Epithelial cell of prostate (primary cell): ENCODE measurements at regions not wholly inside any gene's neighbourhood (a gene's known extent, or its start where the extent isn't known, plus 50 kb on each side); places are given as distances from the start of the nearest gene placed in this dataset.

Experiments used
- DNase-seq: peaks from one replicate; pipeline ENCODE4 v3.0.0-alpha.2; 2011; ENCODE audit warnings: low read depth, low spot score
- H3K27ac ChIP-seq: fragments of 450-650 bp; 2 replicates; pipeline ENCODE4 v1.5.1; 2017; ENCODE audit warnings: mild to moderate bottlenecking

DNA sequence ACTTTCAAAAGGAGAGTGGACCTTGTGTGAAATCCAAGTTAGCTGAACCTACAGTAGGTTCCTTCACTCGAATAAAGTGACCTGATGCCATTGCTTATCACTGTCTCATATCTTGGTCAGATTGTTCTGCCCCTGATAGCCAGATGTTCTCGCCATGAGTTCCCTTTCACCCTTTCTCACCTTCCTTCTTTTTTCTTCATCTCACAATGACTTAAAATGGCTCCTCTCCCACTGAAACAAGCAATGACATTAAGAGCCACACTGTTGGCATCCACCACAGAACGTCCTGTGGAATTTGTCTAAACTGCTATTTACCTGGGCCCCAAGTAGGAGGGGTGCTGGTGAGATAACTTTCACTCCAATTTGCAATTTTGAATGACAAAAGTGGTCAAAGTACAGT, 227.6 kb upstream of the PPP1R2C start:
- H3K27ac ChIP-seq = no peak overlapping the region
- DNase-seq = no peak

DNA sequence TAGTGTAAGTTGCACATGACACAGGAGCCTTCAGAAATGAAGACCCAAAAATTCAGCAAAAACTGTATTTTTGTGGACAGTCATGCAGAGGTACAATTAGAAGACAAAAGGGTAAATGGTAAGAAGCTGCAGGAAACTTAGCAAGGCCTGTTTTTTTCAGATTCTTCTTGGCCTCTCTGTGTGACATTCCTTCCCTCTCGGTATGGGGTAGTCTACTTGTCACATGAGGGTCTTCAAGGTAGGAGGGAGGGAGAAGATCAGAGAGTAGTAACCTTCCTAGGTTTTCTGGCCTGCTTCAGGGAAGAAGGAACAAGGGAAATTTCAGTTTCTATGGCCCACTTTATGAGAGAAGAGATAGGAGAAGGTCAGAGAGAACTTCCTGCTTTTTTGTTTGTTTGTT, 230.4 kb upstream of the PPP1R2C start:
- H3K27ac ChIP-seq = no peak overlapping the region
- no peak for DNase-seq

DNA sequence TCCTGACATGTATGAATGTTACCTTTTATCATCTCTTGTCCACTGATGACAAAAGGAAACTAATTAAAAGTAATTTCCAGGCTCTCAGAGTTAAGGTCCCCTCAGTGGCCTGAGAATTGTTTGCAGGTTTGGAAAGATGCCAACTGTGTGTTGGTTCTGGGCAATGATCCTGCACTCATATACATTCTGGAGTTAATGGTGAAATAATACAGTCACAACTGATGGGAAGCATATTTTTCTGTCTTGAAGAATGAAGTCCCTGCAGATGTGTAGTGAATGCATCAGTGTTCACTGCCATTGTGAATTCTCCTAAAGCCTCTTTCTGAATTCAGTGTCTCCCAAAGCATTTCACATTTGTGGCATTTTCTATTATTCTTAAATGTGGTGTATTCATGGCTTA, 238.1 kb upstream of the PPP1R2C start:
- no peak overlapping the region for H3K27ac ChIP-seq
- DNase-seq = no peak

DNA sequence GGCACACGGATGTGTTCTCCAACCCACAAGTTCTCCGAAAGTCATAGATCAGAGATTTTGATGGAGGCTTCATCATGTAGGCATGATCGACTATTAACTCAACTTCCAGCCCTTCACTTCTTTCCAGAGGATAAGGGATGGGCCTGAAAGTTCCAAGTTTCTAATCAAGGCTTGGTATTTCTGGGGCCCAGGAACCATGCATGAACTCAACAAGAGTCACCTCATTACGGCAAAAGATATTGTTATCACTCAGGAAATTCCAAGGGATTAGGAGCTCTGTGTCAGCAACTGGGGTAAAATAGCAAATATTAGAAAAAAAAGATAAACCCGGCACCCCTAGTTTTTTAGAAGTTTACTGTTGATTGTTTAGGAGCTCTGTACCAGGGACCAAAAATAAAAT, 240.1 kb upstream of the PPP1R2C start:
- no peak overlapping the region for H3K27ac ChIP-seq
- no peak for DNase-seq

DNA sequence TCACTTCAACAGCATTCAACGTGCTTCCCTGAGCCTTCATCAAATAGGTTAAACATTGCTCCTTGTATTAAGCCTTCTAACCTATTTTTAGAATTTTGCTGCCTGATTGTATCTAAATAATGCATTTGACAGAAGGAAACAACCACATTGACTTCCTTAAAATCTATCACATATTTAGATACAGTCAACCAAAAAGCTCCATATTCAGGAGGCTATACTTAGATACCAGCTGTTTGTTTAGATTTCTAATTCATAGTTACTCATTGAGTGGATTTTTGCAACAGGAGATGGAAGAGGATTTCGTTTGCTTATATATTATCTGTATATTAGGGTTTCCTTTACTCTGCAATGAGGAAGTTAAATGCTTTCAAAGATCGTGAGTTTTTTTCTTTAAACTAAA, 241.1 kb upstream of the PPP1R2C start:
- DNase-seq = no peak
- H3K27ac ChIP-seq = no peak overlapping the region

DNA sequence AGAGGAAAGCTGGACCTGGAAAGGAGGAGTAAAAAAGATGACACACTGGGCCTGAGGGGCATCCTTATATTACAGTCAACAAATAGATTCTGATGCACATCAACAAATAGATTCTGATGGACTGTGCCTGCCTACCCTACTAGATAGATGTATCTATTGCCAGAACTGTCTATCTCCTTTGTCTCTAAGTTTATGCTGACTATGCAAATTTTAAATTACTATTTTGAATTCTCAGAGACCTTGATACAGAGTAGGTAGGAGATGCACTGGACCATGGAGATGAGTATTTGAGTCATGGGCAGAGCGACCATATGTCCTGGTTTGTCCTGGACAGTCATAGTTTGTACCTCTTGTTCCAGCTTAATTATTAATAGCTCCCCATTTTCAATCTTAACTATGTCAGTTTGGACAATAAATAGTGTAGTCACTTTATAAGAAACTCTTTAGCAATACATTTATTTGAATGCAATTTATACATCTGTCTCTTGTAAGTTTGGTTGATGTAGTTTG, 247.9 kb upstream of the PPP1R2C start:
- no peak for DNase-seq
- no peak overlapping the region for H3K27ac ChIP-seq

DNA sequence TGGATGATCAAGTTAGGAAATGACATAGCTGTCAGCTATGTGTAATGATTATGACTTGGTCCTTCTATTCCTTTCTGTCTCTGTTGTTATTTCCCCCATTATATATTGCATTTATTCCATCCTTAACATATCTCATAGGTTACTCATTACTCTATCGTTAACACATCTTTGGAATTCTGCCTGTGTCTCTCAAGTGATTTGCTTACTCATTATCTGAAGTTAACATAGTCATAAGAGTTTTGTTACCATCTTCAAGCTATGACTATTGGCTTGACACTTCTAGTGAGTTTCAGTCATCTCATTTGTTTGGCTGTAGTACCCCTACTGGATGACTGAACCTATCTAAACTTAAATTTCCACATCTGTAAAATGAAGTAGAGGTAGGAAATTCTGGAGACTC, 286.1 kb upstream of the PPP1R2C start:
- no peak overlapping the region for H3K27ac ChIP-seq
- no peak for DNase-seq

DNA sequence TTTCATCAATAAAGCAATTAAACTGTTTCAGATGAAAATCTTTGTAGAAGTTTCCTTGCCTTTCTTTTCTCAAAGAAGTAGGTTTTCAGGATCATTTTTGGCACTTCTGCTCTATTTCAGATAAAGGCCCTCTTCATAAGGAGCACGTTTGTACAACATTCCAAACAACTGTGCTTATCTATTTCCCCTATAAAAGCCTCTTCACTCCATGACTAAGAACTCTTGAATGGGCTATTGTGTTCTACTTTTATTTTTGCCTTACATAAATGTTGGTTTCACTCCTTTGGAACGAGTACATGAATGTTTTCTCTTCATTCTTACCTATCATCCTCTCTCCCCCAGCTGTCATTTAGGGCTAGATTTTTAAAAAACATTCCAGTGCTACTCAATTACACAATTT, 288.0 kb upstream of the PPP1R2C start:
- DNase-seq = no peak
- H3K27ac ChIP-seq = no peak overlapping the region

DNA sequence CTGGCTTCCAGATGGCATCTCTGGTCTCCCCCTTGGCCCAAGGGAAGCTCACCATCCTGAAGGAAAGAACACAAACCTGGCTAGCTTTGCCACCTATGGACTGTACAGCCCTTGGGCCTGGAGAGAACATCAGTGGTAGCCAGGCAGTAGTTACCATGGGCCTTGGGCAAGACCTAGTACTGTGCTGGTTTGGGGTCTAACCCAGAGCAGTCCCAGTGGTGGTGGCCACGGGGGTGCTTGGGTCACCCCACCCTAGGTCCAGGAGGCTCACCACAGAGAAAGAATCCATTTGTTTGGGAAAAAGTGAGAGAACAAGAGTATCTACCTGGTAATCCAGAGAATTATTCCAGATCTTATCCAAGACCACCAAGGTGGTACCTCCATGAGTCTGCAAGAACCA, 290.7 kb upstream of the PPP1R2C start:
- DNase-seq = no peak
- no peak overlapping the region for H3K27ac ChIP-seq

DNA sequence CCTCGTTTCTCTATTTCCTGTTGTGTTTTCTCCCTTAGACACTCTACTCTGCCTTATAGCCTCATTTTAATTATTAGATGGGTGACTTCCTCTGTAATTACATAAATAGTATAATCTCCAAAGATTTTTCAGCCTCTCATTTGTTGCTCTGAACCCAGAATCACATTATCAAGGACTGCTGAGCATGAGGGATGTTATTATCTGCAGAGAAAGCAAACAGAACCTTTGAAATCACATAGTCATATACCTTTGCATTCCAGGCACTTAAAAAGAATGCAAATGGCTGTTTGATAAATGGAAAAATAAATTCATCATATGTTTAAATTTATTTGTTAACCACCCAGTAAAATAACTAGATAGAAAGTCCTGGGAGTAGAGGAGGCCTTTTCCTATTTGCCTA, 305.1 kb upstream of the PPP1R2C start:
- no peak for DNase-seq
- no peak overlapping the region for H3K27ac ChIP-seq

DNA sequence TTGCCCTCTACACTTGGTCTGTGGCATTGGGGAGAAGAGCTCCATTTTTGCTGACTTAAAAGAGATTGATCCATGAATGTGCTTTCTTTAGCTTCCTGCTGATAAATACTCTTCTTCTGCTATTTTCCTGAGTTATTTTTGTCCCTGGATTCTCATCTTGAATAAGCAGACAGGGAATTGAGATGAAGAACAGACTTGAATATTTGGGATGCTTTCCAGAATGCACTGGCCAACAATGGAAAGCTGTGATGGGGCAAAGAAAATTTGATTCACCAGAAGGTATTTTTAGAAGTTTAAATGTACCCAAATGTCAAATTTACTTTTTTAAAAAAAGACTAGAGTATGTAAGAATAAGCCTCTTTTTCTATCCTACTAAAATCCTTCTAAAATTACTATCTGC, 309.9 kb upstream of the PPP1R2C start:
- DNase-seq = no peak
- no peak overlapping the region for H3K27ac ChIP-seq

DNA sequence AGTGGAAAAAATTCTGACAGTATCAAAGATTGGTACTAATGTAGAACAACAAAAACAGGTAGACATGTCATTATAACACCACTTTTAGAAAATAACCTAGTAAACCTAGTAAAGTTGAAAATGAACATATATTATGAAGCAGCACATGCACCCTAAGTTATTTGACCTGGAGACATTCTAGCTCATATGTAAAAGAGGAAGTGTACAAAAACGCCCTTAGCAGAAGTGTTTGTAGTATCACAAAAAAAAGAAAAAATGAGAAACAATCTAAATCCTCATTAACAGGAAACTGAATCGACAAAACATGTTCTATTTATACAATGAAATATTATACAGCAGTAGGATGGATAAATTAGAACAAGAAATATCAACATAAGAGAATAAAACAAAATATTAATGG, 318.9 kb upstream of the PPP1R2C start:
- no peak for DNase-seq
- H3K27ac ChIP-seq = no peak overlapping the region

DNA sequence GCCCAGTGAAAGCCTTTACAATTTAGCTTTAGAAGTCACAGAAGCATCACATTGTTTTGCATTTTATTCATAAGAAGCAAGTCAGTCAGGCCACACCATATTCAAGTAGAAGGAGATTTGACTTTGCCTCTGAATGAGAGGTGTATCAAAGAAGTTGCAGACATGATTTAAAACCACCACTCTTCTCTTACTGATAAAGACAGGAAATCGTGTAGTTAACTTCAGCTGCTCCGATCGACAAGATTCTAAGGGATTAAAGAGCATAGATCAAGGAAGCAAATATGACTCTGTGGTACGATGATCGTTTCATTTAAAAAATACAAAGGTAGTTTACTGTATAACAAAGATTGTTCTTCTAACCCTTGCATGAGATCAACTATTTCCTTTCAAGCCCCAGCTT, 328.0 kb upstream of the PPP1R2C start:
- DNase-seq = no peak

DNA sequence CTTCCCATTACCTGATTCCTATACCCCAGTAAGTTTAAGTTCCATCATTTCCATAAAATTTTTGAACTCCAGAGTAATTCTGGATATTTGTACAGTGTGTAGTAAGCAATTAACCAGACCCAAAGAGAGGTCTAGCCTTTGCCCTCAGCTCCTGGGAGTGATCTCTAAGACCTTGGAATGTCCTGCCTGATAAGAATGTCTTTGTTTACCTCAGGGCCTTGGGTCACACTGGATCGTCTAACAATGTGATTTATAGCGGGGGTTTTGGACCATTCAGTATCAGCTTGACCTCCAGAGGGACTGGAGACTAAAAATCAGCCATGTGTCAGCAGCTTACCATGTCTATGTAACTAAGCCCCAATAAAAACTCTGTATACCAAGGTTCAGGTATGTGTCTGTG, 330.9 kb upstream of the PPP1R2C start:
- H3K27ac ChIP-seq = no peak overlapping the region
- no peak for DNase-seq

More for the DNA sequence above, 328.0 kb upstream of the PPP1R2C start:
- no peak overlapping the region for H3K27ac ChIP-seq

DNA sequence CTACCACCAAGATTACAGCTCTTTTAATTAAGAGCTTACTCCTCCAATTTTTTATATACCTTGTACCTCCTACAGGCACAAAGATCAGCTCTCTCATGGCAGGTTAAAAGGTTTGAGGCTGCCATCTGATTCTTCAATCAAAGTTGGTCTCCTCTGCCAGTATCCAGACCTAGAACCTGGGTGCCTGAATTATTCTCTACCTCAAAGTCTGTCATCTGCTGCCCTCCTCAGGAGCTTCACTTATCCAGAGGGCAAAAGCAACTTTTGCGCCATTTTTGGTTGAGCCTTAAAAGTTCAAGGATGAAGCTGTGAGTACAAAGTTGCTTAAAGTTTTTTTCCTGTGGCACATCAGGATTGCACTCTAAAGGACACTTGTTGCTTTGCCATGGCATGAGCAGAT, 343.7 kb upstream of the PPP1R2C start:
- no peak overlapping the region for H3K27ac ChIP-seq
- no peak for DNase-seq

DNA sequence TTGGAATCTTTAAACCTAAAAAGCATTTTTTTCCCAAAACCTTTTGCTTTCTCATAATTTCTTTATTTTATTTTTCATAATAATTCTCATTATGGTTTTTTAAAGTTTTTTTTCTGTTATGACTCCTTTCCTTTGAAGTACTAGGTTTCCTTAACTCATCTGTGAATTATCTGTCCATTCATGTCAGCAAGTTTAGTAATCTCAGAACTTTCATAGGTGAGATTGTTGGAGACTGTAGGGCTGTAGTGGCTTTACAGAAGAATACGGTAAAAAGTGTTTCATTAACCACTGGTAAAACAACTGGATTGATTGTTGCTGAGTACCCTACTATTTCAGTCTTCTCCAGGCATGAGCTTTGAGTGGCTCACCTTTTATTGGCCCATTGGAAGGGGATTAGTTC, 361.7 kb upstream of the PPP1R2C start:
- no peak for DNase-seq
- no peak overlapping the region for H3K27ac ChIP-seq

DNA sequence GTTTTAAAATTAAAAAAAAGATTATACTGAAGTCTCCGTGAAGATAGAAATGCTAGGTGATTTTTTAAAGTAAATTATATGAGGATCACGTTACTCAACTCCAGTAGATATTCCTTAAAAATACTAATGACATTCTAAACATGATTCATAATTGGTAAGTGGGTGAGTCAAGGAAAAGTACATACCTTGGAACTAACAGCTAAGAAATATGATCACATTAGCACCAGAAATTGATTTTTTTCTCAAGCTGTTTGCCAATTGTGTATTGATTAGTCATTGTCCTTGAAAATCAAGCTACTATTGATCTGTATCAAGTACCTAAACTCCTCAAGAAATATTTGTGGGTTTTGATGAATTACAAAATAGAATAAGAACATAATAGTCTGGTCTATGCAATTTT, 362.6 kb upstream of the PPP1R2C start:
- H3K27ac ChIP-seq = no peak overlapping the region
- DNase-seq = no peak

DNA sequence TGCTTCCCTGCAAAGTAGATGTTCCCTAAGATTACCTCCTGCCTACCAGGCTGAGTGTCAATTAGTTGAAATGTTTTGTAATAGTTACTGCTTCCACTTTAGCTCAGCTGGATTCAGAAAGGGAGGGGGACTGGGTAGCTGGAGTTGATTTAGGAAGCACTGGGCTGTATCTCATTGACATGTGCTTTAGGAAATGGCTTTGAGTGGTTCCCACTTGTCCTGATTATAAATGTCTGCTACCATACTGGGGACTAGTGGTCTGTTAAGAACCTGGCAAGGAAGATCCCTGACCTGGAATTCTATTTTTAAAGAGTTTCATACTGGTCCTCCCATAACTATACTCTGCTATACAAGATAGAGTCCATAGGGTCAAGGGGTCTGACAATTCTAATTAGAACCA, 363.9 kb upstream of the PPP1R2C start:
- DNase-seq = no peak

DNA sequence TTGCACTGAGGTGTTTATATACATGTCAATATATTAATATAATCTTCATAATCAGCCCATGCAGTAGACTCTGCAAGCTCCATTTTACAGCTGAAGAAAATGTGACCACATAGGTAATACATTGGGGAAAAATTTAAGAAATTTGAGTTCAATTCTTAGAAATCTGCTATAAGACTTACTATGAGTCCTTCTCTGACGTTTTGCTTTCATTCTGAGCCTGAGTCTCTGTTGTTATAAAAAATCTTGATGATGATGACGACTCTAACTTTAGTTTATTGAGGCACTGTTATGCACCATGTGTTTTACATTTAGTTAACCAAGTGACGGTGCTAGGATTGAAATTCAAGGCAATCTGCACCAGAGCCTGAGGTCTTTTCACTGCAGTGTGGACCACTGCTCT, 370.3 kb upstream of the PPP1R2C start:
- H3K27ac ChIP-seq = no peak overlapping the region
- no peak for DNase-seq

More for the DNA sequence above, 363.9 kb upstream of the PPP1R2C start:
- H3K27ac ChIP-seq = no peak overlapping the region

DNA sequence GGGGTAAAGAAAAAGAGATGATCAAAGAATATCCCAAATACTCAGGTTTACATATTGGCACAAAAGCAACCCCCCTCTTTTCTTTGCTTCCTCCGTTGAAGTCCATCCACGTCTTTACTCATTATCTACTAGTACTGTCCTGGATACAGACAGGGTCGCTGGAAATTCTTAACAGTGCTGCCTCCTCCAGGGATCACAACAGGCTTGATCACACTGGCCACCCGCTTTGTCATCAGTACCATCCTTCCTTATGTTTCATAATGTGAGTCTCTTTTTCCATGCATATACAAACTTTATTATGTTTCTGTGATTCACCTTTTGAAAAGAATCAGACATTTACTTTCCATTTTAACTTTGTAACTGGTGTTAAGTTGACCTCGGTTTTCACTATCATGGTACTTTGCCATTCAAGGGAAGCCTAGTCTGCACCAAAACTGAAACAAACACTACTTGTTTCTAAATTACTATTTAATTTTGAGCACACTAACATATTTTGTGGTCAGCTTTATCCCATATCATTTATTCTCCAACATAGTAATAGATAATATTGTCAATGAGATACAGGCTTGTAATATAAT, 387.5 kb upstream of the PPP1R2C start:
- no peak overlapping the region for H3K27ac ChIP-seq
- no peak for DNase-seq

DNA sequence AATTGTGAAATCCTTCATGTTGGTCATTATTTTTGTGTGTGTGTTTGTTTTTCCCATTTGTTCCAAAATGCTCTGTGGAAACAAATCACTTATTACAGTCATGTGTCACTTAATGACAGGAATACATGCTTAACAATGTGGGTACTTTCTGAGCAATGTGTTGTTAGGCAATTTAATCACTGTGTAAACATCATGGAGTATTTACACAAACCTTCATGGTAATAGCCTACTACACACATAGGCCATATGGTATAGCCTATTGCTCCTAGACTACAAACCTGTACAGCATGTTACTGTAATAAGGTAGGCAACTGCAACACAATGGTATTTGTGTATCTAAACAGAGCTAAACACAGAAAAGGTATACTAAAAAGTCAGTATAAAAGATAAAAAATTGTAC, 388.9 kb upstream of the PPP1R2C start:
- peak; percentile 1 for DNase-seq
- H3K27ac ChIP-seq = no peak overlapping the region

DNA sequence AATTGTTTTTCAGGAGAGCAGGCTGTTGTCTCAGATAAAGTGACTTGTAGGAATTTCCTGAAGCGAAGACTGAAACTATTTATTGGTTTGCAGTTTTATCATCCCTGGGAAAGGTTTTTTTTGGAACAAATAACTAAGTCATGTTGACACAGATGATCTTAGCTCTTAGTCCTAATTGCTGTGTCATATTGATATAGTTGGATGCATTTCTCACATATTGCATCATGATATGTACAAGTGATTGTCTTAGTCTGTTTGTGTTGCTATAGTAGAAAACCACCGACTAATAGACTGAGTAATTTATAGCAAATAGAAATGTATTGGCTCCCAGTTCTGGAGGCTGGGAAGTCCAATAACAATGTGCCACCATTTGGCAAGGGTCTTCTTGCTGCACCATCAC, 397.5 kb upstream of the PPP1R2C start:
- DNase-seq = no peak
- H3K27ac ChIP-seq = no peak overlapping the region

DNA sequence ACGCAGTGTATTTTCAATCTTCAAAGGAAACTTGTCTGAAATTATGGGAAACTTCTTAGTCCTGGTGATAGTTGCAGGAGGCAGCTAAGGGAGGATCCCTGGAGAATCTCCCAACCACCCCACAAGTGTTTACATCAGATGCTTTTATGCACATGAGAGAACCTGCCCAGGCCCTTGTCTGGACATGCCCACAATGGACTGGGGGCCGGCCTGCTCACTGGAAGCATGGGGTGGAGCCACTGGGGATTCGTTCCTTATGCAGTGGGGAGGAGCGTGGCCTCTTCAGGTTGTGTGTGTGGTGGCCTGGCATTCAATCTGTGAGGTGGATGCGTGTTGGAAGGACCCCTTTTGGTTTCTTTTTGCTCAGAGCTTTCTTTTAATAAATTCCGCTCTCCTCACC, 398.7 kb upstream of the PPP1R2C start:
- no peak for DNase-seq
- H3K27ac ChIP-seq = no peak overlapping the region
